ENCODE measurements at regions not wholly inside any gene's neighbourhood (a gene's known extent, or its start where the extent isn't known, plus 50 kb on each side); places are given as distances from the start of the nearest gene placed in this dataset.

DNA sequence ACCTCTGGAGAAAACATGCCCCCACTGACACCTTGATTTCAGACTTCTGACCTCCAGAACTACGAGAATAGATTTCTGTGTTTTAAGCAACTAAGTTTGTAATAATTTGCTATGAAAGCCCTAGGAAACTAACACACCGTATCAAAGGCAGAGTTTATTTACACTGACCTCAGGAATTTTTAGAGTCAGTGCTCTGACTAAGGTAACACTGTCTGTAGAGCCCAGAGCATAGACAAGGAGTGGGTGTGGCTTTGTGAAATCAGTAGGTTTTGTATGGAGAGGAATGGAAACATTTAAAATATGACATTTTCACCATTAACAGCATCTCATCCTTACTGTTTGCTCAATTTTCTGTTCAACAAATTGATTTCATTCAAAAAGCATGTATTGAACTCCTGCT is 764.4 kb upstream of the PCDH10 start:
- no peak for TF ChIP-seq RFX1 (IDR thresholded peaks at IDR 0.05)
- TF ChIP-seq, protein P1, sequence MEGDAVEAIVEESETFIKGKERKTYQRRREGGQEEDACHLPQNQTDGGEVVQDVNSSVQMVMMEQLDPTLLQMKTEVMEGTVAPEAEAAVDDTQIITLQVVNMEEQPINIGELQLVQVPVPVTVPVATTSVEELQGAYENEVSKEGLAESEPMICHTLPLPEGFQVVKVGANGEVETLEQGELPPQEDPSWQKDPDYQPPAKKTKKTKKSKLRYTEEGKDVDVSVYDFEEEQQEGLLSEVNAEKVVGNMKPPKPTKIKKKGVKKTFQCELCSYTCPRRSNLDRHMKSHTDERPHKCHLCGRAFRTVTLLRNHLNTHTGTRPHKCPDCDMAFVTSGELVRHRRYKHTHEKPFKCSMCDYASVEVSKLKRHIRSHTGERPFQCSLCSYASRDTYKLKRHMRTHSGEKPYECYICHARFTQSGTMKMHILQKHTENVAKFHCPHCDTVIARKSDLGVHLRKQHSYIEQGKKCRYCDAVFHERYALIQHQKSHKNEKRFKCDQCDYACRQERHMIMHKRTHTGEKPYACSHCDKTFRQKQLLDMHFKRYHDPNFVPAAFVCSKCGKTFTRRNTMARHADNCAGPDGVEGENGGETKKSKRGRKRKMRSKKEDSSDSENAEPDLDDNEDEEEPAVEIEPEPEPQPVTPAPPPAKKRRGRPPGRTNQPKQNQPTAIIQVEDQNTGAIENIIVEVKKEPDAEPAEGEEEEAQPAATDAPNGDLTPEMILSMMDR (CRISPR knock-in tag; IDR thresholded peaks at IDR 0.05) = no peak

All from HepG2 (cell line).